KMS-11 (cell line): ENCODE measurements at regions not wholly inside any gene's neighbourhood (a gene's known extent, or its start where the extent isn't known, plus 50 kb on each side); places are given as distances from the start of the nearest gene placed in this dataset.

Source experiments
- H2AFZ ChIP-seq: fragments of 200-600 bp; sonication (generic); 2 replicates; pipeline ENCODE4 v1.6.1; 2016; ENCODE audit warnings: antibody characterized with exemption, mixed run types, low read depth
- H3K27ac ChIP-seq: fragments of 200-600 bp; sonication (generic); 2 replicates; pipeline ENCODE4 v1.6.1; 2016; ENCODE audit warnings: mild to moderate bottlenecking, mixed run types
- H3K27me3 ChIP-seq: fragments of 200-600 bp; sonication (generic); 2 replicates; pipeline ENCODE4 v1.6.1; 2017; ENCODE audit warnings: mild to moderate bottlenecking, low read depth, mixed run types, moderate library complexity; ENCODE audit not compliant: insufficient read depth
- H3K36me3 ChIP-seq: fragments of 200-600 bp; sonication (generic); 2 replicates; pipeline ENCODE4 v1.6.1; 2017; ENCODE audit warnings: mild to moderate bottlenecking, mixed run types; ENCODE audit not compliant: insufficient read depth
- H3K4me1 ChIP-seq: fragments of 200-600 bp; sonication (generic); 2 replicates; pipeline ENCODE4 v1.6.1; 2016; ENCODE audit warnings: mild to moderate bottlenecking, low read depth, mixed run types; ENCODE audit not compliant: poor library complexity, severe bottlenecking
- H3K4me2 ChIP-seq: fragments of 200-600 bp; sonication (generic); 2 replicates; pipeline ENCODE4 v1.7.0; 2016; ENCODE audit warnings: mild to moderate bottlenecking, mixed run types
- H3K4me3 ChIP-seq: fragments of 200-600 bp; sonication (generic); IDR thresholded peaks from 2 replicates; pipeline ENCODE4 v1.6.1; 2017; ENCODE audit warnings: low read depth, low read length, mixed read lengths; ENCODE audit not compliant: insufficient read depth
- H3K79me2 ChIP-seq: fragments of 200-600 bp; sonication (generic); 2 replicates; pipeline ENCODE4 v1.6.1; 2016; ENCODE audit warnings: low read depth, mixed run types; ENCODE audit not compliant: insufficient read depth
- H3K9ac ChIP-seq: fragments of 200-600 bp; sonication (generic); 2 replicates; pipeline ENCODE4 v1.6.1; 2016; ENCODE audit warnings: mild to moderate bottlenecking, mixed run types
- H4K20me1 ChIP-seq: fragments of 200-600 bp; sonication (generic); 2 replicates; pipeline ENCODE4 v1.6.1; 2016; ENCODE audit warnings: mild to moderate bottlenecking, mixed run types; ENCODE audit not compliant: insufficient read depth
- CTCF ChIP-seq: fragments of 200-600 bp; sonication (generic); conservative IDR thresholded peaks from 2 replicates; pipeline ENCODE4 v1.6.1; 2017; ENCODE audit warnings: low read depth, mild to moderate bottlenecking, antibody characterized with exemption, low read length, moderate library complexity, mixed read lengths

GRCh38 chr2:16473575-16473974 is 192.1 kb downstream of the CYRIA start:
- no peak overlapping the region for H3K27ac ChIP-seq
- no peak overlapping the region for H3K9ac ChIP-seq
- no peaks in the 10 kb centered on the region for H3K4me1 ChIP-seq
- no peaks in the 10 kb centered on the region for H3K79me2 ChIP-seq
- no peaks in the 10 kb centered on the region for H3K27me3 ChIP-seq
- H3K36me3 ChIP-seq, result no peaks in the 10 kb centered on the region
- no peaks in the 10 kb centered on the region for H4K20me1 ChIP-seq
- H2AFZ ChIP-seq, result no peak overlapping the region
- H3K4me3 ChIP-seq, result no peak overlapping the region
- no peak for TF ChIP-seq CTCF
- no peak overlapping the region for H3K4me2 ChIP-seq

- no peaks in the 10 kb centered on the region for H3K27me3 ChIP-seq
- TF ChIP-seq CTCF, result no peak
- no peaks in the 10 kb centered on the region for H3K79me2 ChIP-seq
- H3K4me2 ChIP-seq, result no peak overlapping the region
- no peak overlapping the region for H3K27ac ChIP-seq
- no peaks in the 10 kb centered on the region for H3K36me3 ChIP-seq
- H2AFZ ChIP-seq, result no peak overlapping the region
- no peak overlapping the region for H3K4me3 ChIP-seq
- no peak overlapping the region for H3K9ac ChIP-seq
- H4K20me1 ChIP-seq, result no peaks in the 10 kb centered on the region
- no peaks in the 10 kb centered on the region for H3K4me1 ChIP-seq
Measured at GRCh38 chr2:16470936-16471490, 194.6 kb downstream of the CYRIA start.

- Histone ChIP-seq H4K20me1 (no peaks in the 10 kb centered on the region), H3K27ac (no peak overlapping the region), H3K9ac (no peak overlapping the region), H2AFZ (no peak overlapping the region), H3K79me2 (no peaks in the 10 kb centered on the region), H3K4me2 (no peak overlapping the region), H3K4me1 (no peaks in the 10 kb centered on the region), H3K36me3 (no peaks in the 10 kb centered on the region), H3K27me3 (no peaks in the 10 kb centered on the region), H3K4me3 (no peak overlapping the region)
- TF ChIP-seq CTCF, result no peak
Measured at GRCh38 chr2:16466821-16467151, 198.8 kb downstream of the CYRIA start.

GRCh38 chr2:16466133-16466820 is 199.4 kb downstream of the CYRIA start:
- Histone ChIP-seq H3K4me1 (no peaks in the 10 kb centered on the region), H4K20me1 (no peaks in the 10 kb centered on the region), H3K4me2 (no peak overlapping the region), H3K9ac (no peak overlapping the region), H3K36me3 (no peaks in the 10 kb centered on the region), H3K4me3 (no peak overlapping the region), H3K79me2 (no peaks in the 10 kb centered on the region), H3K27me3 (no peaks in the 10 kb centered on the region), H2AFZ (no peak overlapping the region), H3K27ac (no peak overlapping the region)
- no peak for TF ChIP-seq CTCF
